ENCODE measurements at regions not wholly inside any gene's neighbourhood (a gene's known extent, or its start where the extent isn't known, plus 50 kb on each side); places are given as distances from the start of the nearest gene placed in this dataset.
"Not testable (repeated sequence)": the region's sequence is repeated elsewhere in the genome, so short reads cannot be mapped to it uniquely, and the experiment has no call there.

DNA sequence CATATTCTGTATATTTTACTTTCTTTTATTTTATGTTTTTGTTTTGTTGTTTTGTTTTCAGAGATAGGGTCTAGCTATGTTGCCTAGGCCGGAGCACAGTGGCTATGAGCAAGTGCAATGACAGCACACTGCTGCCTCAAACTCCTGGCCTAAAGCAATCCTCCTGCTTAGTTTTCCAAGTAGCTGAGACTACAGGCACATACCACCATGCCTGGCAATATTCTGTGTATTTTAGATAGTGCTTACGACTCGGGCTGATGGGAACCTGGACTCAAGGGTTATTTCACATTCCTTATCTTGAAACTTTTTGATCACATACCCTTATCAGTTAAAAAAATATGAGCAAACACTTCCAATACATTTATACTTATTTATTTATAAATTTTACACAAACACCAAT is 119.0 kb upstream of the STARD4 start:
- DNase-seq, result no peak

DNA sequence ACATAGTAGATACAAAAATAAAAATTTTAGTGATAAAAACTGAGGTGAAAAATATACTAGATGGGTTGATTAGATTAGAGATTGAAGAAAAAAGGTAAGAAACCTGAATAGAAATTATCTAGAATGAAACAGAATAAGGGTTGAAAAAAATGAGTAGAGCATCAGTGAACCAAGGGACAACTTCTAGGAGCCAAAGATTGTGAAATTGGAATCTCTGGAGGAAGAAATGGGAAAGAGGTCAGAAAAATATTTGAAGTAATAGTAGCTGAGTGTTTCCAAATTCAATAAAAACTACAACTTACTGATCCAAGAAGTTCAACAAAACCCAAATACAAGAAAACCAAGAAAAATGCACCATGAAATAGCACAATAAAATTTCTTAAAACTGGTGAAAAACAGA is 116.6 kb upstream of the STARD4 start:
- DNase-seq, result no peak

DNA sequence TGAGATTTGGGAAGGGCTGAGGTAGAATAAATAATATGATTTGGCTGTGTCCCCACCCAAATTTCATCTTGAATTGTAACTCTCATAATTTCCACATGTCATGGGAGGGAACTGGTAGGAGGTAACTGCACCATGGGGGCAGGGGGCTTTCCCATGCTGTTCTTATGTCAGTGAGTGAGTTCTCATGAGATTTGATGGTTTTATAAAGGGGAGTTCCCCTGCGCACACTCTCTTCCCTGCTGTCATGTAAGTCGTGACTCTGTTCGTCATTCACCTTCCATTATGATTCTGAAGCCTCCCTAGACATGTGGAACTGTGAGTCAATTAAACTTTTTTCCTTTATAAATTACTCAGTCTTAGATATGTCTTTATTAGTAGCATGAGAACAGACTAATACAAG is 115.5 kb upstream of the STARD4 start:
- DNase-seq, result no peak

DNA sequence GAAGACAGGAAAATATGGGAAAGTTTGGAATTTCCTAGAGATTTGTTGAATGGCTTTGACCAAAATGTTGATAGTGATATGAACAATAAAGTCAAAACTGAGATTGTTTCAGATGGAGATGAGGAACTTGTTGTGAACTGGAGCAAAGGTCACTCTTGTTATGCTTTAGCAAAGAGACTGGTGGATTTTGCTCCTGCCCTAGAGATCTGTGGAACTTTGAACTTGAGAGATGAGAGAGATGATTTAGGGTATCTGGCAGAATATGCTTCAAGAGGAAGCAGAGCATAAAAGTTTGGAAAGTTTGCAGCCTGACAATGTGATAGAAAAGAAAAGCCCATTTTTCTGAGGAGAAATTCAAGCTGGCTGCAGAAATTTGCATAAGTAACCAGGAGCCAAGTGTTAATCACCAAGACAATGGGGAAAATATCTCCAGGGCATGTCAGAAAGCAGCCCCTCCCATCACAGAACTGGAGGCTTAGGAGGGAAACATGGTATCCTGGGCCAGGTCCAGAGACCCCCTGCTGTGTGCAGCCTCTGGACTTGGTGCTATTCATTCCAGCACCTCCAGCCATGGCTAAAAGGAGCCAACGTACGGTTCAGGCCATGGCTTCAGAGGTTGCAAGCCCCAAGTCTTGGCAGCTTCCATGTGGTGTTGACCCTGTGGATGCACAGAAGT is 114.3 kb upstream of the STARD4 start:
- DNase-seq, result no peak

DNA sequence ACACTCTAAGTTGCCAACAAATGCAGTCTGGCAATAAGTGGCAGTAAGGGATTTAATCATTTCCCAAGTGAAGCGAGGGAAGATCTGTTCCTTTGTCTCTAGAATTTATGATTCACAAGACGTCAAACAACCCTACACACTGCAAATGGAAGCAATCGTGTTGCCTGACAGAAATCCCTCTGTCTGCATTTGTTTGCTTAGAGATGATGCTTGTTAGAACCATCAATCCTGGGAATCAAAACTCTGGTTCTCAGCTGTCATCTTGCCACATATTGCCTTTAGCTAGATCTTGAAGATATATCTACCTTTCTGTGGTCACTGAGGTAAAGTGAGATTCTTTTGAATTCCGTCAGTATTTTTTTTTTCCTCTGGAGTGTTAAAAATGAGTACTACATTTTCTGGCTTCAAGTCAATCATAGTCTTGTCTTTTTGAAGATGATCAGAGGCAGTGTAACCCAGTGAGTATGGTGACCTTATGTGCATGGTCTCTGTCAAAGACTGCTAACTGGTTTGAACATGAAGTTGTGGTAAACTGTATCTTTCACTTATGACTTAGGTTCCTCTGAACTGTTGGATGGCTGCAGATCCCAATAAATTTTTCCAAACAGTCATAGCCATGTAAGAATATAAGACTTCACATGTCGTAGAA is 106.4 kb upstream of the STARD4 start:
- no peak for DNase-seq

DNA sequence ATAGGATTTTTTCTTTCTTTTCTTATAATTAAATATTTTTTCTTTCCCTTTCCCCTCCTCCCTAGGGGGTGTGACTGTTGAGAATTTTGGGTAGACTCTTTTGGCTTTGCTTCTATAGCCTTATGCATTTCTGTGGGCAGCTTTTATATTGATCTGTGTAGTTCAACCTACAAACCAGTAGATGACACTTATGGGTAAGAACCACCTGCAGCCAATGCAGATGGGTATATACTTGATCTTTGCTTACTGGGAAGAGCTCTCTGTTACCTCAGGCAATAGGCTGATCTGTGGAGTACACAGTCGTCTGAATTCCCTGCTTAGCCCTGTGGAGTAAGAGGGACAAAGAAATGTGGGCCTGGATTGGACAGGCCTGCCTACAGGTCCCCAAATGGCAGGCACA is 102.7 kb upstream of the STARD4 start:
- DNase-seq, result no peak

DNA sequence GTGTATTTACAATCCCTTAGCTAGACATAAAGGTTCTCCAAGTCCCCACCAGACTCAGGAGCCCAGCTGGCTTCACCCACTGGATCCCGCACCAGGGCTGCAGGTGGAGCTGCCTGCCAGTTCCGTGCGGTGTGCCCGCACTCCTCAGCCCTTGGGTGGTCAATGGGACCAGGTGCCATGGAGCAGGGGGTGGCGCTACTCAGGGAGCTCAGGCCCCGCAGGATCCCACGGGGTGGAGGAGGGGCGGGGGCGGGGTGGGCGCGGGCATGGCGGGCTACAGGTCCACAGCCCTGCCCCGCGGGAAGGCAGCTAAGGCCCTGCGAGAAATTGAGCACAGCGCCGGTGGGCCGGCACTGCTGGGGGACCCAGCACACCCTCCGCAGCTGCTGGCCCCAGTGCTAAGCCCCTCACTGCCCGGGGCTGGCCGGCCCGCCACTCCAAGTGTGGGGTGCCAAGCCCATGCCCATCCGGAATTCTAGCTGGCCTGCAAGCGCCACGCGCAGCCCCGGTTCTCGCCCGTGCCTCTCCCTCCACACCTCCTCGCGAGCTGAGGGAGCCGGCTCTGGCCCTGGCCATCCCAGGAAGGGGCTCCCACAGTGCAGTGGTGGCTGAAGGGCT is 99.8 kb upstream of the STARD4 start:
- DNase-seq, result not testable (repeated sequence)

DNA sequence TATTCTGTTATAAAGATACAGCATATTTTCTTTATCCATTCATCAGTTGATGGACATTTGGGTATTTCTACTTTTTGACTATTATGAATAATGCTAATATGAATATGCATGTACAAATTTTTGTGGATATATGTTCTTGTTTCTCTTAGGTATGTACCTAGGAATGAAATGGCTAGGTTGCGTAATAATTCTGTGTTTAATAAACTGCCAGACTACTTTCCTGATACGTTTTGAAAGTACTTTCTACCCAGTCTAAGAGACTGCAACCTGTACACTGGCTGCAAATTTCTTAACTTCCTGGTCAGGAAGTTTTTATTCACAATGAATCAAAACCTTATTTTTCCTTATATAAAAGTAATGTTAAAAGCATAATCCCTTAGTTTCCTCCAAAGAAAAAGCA is 93.9 kb upstream of the STARD4 start:
- no peak for DNase-seq

DNA sequence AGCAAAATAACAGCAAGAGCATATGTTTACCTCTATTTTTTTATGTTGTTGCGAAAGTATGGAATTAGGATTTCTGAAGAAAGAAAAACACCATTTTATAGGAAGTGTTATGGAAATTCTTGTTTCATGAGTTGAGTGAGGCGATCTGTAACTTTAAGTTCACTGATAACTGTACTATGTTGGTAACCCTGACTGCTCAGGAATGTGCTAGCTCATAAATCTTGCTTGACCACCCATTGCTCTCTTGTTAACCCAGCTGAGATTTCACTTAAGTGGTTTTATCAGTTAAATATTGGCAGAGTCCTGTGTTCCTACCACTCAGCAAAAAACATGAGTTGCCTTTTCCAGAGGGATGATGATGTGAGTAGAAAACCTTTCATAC is 91.1 kb upstream of the STARD4 start:
- DNase-seq, result no peak

DNA sequence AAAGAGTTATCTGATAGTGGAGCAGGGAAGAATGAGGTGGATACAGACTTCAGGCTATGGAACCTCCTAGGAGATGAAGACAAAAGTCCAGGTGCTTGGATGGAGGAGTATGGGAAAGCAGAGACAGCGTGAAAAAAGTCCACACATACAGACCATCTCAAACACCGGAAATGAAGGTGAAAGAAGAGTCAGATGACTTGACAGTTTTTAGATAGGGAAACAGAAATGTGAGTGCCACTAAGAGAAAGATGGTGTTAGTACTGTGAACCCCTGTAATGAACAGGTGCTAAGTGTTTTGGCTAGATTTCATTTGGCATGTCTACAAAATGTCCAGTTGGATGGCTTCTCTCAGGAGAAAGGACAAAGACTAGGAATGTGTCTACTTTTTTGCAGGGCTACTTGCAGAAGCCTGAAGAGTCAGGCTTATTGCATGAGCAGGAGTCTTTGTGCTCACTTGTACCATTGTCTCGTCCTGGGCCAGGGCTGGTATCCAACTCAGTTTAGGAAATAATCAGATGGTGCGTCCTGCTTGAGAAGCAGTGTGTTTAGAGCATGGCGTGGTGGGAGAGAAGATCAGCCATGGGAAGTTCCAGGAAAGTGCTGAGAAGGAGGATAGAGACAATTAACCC is 90.6 kb upstream of the STARD4 start:
- DNase-seq, result no peak

DNA sequence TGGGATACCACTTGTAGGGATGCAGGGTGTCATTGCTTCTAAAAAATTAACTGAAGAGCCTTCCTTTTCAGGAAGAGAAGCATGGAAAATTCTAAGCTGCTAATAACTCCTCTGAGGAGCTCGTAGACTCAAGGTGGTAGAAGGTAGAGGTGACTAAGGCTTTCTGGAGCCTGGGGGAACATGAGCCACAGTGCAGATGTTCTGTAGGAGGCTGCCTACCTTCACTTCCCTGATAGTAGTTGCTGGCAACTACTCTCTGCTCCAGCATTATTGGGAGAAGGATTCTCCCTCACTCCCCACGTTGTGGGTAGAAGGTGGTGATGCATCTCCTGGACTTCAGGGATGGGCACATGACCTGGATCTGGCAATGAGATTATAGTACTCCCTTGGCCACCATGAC is 86.7 kb upstream of the STARD4 start:
- DNase-seq, result no peak

DNA sequence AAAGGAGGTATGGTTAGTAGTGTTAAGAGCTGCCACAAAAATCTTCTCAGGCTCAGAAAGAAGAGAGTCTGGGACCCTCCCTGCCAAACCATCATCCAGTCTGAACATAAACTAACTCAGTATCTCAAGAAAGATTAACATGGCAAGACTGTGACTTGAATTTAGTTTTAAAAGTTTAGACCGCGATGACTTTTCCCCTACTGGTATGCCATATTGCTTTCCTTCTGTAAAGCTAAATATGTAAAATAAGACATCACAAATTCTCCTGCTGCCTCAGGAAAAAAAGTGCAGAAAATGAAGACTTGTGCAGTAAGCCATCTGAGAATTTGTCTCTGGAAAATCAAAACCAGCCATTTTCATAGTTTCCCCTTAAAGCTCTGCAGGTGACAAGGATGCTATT is 85.2 kb upstream of the STARD4 start:
- DNase-seq, result no peak

DNA sequence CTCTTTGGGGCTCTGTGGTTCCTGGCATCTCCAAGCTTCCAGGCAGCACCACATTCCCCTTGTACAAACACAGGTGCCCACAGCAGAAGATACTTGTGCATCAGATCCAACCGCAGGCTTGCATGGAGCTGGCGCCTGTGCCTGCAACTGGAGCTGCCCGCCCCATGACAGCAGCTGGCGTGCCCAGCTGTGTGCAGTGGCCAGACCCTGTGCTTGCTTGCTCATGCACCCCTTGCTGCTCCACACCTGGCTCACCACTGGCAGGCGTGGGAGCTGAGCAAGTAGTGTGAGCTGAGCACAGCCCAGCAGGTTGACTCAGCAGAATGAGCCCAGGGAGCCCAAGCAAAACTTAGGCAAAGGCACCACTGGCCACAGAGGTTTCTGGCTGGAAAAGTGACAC is 84.4 kb upstream of the STARD4 start:
- no peak for DNase-seq

DNA sequence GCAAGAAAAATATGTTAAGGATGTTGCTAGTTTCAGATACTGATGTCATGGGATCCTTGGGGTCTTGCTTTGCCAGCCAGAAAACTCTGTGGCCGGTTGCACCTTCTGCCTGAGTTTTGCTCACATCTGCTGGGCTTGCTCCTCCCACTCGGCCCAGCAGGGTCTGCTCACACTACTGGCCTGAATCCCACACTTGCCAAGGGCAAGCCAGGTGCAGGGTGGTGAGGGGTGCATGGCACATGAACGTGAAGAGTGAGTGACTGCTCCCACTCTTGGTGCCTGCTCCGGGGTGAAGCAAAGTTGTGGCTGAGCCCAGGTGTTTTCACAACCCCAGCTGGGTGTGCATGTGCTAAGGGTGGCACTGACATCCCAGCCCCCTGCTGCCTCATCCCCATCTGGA is 83.1 kb upstream of the STARD4 start:
- no peak for DNase-seq

DNA sequence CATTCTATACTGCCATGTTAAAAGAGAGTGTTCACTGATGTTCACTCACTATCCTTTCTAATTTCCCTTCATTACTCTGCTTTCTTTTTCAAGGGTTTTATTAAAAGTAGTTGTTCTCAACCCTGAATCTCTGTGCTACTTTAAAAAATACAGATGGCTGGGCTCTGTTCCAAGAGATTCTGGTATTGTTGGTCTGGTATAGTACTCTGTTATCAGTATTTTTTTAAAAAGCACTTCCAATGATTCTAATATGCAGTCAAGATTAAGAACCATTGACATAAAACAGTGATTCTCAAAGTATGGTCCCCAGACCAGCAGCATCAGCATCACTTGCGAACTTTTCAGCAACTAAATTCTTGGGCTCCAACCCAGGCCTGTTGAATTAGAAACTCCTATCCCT is 77.0 kb upstream of the STARD4 start:
- DNase-seq, result no peak

DNA sequence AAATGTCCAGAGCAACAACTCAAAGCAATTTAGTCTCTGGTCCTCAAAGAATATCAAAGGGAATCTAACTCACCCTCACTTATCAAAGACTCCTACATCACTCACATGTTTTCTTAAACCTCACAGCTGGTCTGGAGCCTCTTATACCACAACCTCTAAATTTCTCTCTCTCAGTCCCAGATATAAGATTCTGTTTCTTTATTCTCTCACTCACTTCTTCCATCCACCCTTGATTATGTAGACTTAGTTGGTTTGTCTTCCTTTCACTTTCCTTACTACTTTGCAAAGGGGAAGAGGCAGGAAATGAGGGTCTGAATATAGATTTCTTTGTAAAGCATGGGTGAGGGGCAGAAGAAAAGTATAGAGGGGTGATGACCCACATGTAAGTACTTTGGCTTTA is 75.4 kb upstream of the STARD4 start:
- no peak for DNase-seq

DNA sequence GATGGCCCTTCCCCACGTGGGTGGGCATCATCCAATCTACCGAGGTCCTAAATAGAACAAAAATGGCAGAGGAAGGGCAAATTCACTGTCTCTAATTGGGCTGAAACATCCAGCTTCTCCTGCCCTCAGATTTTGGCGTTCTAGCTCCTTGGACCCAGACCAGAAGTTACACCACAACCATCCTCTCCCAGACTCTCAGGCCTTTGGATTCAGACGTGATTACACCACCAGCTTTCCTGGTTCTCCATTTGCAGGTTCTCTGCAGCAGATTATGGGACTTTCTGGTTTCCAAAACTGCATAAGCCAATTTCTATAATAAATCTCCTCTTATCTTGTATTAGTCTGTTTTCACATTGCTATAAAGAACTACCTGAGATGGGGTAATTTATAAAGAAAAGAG is 73.6 kb upstream of the STARD4 start:
- DNase-seq, result no peak

DNA sequence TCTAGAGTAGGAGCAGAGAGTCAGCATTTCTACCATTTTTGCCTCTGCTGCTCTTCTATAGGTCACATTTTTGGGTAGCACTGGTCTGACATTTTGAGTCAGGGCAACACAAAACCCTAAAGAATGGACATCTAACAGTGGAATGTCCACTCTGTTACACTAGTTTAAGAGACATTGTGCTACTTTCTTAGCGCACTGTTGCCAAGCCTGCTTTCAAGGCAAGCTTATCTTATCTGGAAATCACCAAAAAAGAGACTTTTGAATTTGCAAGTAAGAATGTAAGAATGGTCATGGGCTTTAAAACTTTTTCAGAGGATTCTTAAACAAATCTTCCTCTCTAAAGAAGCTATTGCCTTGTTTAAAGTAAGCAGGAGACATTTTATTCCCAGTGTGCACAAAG is 73.0 kb upstream of the STARD4 start:
- DNase-seq, result no peak

DNA sequence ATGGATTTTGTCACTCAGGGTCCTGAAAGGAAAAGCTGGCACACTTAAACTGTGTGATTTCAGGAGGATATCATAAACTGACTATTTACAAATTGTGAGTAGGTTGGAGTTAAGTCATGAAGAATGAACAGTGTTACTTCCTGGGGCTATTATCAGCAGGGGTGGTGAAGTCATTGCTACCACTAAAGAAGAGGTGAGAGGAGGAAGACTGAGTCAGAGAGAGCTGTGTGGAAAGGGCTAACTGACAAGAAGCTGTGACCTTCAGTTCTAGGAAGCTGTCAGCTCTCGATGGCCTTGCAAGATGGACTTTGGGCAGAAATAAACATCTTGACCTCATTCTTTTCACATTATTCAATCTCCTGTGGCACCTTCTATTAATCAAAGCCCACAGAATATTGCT is 72.3 kb upstream of the STARD4 start:
- DNase-seq, result no peak

DNA sequence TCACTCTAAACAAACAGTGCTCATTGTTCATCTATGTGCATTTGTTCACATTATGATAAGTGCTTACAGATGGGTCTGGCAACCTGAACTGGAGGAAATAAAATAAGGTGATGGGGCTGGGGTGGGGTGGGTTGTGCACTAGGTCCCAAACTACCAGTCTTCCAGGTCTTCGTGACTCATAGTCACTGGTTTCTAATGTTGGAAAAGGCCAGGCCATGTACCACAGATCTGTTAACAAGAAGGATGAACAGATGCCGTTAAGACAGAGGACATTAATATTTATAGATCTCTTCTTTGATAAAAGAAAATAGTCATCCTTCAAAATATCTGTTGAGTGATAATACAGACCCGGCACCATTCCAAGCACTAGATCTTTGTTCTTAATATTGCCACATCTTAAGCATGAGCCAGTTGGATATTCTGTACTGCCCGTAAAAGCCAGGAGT is 71.4 kb upstream of the STARD4 start:
- DNase-seq, result no peak

DNA sequence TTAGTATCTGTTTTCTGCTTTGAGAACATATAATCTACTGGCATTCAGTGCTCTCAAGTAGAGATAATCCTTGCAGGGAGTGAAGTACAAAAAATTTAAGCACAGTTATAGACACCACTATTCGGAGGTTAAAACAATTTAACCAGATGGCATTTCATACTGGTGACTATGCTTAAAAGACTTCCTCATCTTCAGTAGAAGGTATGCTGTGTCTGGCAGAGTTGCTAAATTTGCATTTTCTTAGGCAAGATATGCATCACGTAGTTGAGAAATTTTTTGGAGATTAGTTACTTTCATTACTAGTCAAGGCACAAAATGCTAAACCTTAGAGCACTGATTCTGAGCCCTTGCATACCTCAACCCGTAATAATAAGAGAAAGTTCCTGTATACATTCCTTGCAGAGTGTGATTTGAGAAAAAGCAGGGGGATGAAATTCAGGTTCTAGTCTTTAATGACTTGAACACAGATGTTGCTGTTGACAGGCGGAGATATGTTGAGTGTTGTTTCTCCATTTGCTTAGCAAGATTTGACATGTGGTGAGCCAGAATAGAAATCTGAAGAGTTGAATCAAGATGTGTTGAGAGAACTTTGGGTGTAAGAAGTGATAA is 70.8 kb upstream of the STARD4 start:
- no peak for DNase-seq

DNA sequence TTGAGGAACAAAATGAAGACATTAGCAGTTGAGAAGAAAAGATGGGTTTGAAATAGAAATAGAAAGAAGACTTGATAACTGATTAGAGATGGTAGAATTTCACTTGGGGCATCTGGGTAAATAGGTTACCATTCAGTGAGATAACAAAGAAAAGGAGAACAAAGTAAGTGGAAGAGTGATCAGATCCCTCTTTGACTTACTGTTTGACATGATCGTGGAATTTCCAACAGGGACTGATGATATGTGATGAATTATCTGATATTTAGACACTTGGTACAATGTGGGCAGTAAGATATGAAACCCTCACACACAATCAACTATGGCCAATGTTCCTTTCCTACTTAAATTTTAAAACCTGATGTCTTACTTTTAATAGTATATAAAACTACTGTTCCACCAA is 70.1 kb upstream of the STARD4 start:
- no peak for DNase-seq

DNA sequence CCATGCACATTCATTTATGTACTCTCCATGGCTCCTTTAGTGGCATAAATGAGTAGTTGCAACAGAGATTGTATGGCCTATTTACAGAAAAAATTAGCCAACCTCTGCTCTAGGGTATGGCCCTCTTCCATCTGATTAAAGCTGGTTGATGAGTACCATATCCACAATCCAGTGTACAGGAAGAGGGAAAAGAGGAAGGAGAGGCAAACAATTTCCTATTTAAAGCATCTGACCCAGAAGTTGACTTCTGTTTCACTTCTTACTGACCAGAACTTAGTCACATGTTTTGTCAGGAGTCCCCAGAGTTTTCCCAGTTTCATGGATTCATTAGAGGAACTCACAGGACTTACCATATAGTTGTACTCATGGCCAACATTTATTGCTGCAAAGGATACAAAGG is 68.6 kb upstream of the STARD4 start:
- no peak for DNase-seq

DNA sequence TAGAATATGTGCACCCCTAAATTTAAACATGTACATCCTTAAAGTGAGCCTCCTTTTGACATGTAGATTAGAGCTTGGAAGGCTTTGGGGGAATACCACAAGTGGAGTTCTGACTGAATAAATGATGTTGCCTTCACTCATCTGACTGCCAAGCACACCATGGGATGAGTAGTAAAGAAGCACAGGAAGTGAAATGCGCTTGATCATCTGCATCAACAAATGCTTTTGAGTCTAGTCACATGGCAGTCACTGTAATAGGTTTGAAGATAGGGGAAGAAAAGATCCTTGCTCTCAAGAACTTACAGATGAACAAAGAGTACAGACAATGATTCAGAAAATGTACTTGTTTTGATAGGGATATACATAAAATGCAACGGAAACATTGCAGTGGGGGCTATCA is 62.0 kb upstream of the STARD4 start:
- DNase-seq, result no peak
